ENCODE measurements at regions not wholly inside any gene's neighbourhood (a gene's known extent, or its start where the extent isn't known, plus 50 kb on each side); places are given as distances from the start of the nearest gene placed in this dataset.

DNA sequence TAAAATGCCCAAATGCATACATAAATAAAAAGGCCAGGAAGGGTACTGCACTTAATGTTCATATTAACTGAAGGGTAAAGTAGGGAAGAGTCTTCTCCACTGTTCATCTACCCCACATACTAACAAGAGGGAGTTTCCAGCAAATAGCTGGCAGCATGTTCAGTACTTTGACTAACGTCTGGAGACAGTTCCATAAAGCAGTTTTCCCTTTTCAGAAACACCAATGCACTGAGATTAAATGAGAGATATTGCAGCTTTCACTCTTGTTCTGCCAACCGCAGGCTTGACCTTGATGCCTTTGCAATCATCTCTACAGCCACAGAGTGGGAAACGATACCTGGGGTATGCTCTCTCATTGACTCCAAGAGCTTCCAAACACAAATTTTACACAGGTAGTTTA lies 2123.1 kb upstream of the TENM3 start:
- no peak for TF ChIP-seq EZH2 (IDR thresholded peaks at IDR 0.05)
- no peak for TF ChIP-seq POLR2AphosphoS5 (IDR thresholded peaks at IDR 0.05; ENCODE audit: borderline replicate concordance, low read depth, low read length)
- TF ChIP-seq FOXP2 (optimal IDR thresholded peaks at IDR 0.05; ENCODE audit: control extremely low read depth, extremely low read length, insufficient read depth) = no peak
